DOHH2 (cell line): ENCODE measurements at regions not wholly inside any gene's neighbourhood (a gene's known extent, or its start where the extent isn't known, plus 50 kb on each side); places are given as distances from the start of the nearest gene placed in this dataset.

Experiments
- EZH2phosphoT487 ChIP-seq: fragments of 200-600 bp; sonication (generic); IDR thresholded peaks from 2 replicates; pipeline ENCODE4 v1.6.1; 2017; ENCODE audit warnings: borderline replicate concordance, mild to moderate bottlenecking, antibody characterized with exemption, low read length, moderate library complexity, mixed read lengths
- TF ChIP-seq, protein P1 (sequence below): fragments of 200-600 bp; sonication (generic); IDR thresholded peaks from one replicate; pipeline ENCODE4 v1.5.1; 2014; ENCODE audit warnings: antibody characterized with exemption, mild to moderate bottlenecking, low read depth, low read length; ENCODE audit not compliant: poor library complexity, severe bottlenecking

DNA sequence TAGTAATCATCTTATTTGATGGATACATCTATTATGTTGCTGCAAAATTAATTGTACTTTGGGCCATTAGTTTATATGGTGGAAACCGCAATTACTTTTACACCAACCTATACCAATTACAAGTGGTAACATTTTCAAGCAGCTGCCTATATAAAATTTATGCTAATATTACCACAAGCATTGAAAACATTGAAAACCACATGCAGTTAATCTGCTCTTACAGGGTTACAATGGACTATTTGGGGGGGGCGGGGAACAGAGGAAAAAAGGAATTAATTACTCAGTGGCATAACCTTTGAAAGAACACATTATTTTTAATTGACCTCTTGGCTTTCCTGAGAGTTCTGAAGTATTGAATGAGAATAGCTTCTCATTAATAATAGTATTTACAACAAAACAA lies 1793.2 kb downstream of the NCAM2 start:
- TF ChIP-seq, protein P1, sequence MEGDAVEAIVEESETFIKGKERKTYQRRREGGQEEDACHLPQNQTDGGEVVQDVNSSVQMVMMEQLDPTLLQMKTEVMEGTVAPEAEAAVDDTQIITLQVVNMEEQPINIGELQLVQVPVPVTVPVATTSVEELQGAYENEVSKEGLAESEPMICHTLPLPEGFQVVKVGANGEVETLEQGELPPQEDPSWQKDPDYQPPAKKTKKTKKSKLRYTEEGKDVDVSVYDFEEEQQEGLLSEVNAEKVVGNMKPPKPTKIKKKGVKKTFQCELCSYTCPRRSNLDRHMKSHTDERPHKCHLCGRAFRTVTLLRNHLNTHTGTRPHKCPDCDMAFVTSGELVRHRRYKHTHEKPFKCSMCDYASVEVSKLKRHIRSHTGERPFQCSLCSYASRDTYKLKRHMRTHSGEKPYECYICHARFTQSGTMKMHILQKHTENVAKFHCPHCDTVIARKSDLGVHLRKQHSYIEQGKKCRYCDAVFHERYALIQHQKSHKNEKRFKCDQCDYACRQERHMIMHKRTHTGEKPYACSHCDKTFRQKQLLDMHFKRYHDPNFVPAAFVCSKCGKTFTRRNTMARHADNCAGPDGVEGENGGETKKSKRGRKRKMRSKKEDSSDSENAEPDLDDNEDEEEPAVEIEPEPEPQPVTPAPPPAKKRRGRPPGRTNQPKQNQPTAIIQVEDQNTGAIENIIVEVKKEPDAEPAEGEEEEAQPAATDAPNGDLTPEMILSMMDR, result no peak
- TF ChIP-seq EZH2phosphoT487, result no peak
